ENCODE measurements at regions not wholly inside any gene's neighbourhood (a gene's known extent, or its start where the extent isn't known, plus 50 kb on each side); places are given as distances from the start of the nearest gene placed in this dataset.

DNA sequence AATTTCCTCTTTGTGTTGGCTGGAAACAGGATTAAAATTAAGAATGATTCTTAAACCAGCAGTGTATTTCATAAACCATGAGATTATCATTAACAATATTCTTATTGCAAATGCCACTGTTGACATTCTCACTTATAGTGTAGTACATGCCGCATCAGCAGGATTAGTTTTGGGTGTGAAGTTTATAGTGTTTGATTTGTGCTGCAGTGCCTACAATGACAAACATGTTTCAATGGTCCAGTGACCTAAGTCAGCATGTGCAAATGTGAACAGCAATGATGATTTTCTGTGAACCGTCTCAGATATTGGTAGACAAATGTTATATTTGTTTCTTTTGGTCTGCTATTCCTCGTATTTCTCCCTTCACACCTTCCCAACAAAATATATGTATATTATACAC is 49.8 kb upstream of the TDRD3 start:
- no peak overlapping the region for H3K27ac ChIP-seq
- no peaks in the 10 kb centered on the region for H3K27me3 ChIP-seq
- H3K4me1 ChIP-seq: no peaks in the 10 kb centered on the region
- DNase-seq (ENCODE audit: low spot score): no peak
- H3K9me3 ChIP-seq: no peaks in the 10 kb centered on the region
- no peak overlapping the region for H3K4me3 ChIP-seq
- TF ChIP-seq, protein P1, sequence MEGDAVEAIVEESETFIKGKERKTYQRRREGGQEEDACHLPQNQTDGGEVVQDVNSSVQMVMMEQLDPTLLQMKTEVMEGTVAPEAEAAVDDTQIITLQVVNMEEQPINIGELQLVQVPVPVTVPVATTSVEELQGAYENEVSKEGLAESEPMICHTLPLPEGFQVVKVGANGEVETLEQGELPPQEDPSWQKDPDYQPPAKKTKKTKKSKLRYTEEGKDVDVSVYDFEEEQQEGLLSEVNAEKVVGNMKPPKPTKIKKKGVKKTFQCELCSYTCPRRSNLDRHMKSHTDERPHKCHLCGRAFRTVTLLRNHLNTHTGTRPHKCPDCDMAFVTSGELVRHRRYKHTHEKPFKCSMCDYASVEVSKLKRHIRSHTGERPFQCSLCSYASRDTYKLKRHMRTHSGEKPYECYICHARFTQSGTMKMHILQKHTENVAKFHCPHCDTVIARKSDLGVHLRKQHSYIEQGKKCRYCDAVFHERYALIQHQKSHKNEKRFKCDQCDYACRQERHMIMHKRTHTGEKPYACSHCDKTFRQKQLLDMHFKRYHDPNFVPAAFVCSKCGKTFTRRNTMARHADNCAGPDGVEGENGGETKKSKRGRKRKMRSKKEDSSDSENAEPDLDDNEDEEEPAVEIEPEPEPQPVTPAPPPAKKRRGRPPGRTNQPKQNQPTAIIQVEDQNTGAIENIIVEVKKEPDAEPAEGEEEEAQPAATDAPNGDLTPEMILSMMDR (IDR thresholded peaks at IDR 0.05): no peak
- no peaks in the 10 kb centered on the region for H3K36me3 ChIP-seq

Data from right atrium auricular region (tissue), 2 donors.